Left hindlimb (tissue), 1 donor: ENCODE measurements at regions not wholly inside any gene's neighbourhood (a gene's known extent, or its start where the extent isn't known, plus 50 kb on each side); places are given as distances from the start of the nearest gene placed in this dataset.
"Not testable (repeated sequence)": the region's sequence is repeated elsewhere in the genome, so short reads cannot be mapped to it uniquely, and the experiment has no call there.

Source experiments
- DNase-seq: peaks from one replicate; pipeline ENCODE4 v3.0.0-alpha.2; 2018

- no peak for DNase-seq
These were observed 113.8 kb upstream of the LRPAP1 start for GRCh38 chr4:3645711-3646679.

DNA sequence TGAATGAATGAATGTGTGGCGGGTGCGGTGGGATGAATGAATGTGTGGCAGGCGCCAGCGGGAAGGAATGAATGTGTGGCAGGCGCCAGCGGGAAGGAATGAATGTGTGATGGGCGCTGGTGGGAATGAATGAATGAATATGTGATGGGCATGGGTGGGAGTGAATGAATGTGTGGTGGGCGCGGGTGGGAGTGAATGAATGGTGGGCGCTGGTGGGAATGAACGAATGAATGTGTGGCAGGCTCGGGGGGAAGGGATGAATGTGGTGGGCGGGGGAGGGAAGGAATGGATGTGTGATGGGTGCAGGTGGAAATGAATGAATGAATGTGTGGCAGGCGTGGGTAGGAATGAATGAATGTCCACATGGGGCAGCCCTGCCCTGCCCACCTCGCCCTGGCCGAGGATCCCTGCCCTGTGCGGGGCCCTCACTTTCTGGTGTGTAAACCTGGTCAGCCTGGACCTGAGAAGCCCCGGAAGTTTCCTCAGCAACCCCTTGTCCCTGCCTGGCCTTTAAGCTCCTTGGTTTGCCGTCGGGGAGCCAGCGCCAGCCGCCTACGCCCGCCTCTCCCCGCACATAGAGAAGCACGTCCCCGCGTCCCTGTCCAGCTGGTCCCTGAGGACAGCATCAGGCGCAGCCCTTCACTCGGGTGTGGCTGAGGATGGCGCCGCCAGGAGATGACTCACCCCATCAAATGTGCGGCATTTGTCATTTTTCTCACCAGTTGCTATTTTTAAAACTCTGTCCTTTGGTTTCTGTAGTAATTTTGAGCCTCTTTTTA, 112.8 kb upstream of the LRPAP1 start:
- no peak for DNase-seq

- DNase-seq, result no peak
These were observed 111.6 kb upstream of the LRPAP1 start for GRCh38 chr4:3643518-3644433.

- DNase-seq, result no peak
These were observed 110.7 kb upstream of the LRPAP1 start for GRCh38 chr4:3642806-3643517.

- DNase-seq, result no peak
These were observed 109.9 kb upstream of the LRPAP1 start for GRCh38 chr4:3642056-3642630.

GRCh38 chr4:3641501-3641900, 109.3 kb upstream of the LRPAP1 start:
- no peak for DNase-seq

DNA sequence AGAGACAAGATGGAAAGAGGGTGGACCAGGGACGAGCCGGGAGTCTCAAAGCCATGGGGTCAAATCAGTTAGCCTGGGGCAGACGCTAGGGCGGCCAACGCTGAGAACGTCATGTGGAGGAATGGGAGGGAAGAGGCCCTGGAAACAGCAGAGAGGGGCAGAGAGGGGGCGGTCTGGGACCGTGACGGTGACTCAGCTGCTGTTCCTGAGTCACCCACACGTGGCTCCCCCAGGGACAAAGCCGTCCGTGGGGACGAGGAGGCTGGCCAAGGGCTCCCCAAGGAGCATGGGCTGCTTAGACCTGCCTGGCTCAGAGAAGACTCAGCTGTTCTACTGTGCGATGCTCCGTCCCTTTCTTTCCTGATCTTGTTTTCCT, 108.4 kb upstream of the LRPAP1 start:
- no peak for DNase-seq

- DNase-seq, result no peak
These were observed 107.7 kb upstream of the LRPAP1 start for GRCh38 chr4:3639613-3640586.

DNA sequence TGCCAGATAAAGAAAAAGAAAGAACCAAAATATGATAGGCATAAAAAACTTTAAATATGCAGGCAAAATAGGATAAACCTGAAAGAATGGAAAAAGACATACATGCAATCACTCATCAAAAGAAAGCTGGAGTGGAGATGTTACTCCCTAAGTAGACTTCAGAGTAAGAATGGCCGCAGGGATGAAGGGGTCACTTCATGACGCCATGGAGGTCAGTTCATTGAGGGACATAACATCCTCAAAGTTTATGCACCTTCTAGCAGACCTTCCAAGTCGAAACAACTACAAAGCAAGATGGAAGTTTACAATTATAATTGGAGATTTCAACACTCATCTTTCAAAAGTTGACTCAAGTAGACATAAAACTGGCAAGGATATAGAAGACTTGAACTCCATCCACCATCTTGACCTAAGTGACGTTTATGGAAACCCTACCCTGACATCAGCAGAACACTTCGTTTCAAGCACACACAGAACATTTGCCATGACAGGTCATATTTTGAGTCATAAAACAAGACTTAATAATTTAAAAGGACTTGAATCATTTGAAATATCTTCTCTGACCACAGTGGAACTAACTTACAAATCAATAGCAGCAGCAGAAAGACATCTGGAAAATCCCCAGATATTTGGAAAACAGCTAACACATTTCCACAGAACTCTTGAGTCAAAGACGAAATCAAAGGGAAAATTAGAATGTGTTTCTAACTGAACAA, 106.0 kb upstream of the LRPAP1 start:
- DNase-seq, result no peak

DNA sequence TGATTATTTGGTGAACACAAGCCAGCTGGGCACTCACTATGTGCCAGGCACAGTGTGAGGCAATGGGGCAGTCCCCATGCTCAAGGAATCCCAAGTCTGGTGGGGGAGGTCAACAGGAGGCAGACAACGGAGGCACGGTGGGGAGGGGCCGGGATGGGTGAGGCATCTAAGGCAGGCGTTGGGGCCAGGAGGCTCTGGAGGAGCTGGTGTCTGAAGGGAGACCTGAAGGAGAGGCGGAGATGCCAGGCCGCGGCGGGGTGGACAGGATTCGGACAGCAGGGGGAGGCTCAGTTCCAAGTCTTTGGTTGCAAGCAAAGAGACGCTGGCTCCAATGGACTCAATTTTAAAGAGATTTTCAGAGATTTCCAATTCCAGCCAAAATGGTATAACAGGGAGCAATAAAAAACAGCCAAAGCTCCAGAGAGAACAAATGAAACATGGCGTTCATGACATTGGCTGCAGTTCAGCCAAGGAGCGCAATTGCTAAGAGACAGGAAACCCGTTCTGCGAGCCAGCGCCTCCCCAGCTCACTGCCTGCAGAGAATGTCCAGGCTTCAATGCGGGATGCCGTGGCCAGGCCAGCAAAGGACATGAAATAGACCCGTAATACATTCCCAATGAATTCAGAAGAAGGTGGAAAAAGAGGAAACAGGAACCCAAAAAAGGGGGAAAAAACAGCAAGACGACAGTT, 105.2 kb upstream of the LRPAP1 start:
- DNase-seq, result no peak

DNA sequence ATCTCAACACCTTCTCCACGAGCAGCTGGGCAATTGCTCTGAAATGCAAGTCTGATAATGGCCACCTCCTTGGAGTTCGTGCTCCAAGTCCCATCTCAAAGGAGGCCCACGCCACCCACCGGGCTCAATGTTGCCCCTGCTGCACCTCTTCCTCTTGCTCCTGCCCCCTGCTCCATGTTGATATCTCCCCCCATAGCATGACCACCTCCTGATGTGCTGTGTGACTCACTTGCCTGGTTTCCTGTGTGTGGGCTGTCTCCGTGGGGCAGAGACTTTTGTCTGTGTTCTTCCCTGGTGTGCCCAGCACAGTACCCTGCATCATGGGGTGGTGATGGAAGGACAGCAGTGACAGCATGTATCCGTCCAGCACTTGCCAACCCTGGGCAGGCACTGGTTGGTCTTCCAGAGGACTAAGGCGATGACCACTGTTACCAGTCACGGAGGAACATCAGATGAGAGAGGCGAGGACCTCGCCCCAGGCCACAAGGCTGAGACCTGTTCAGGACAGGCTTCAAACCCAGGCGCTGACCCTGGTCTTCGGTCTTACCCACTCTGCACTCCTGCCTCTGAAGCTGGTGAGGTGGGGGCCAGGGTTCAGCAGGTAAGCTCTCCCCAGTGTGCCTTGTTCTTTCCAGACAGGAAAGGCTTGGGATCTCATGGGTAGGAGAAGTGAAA, 104.6 kb upstream of the LRPAP1 start:
- DNase-seq, result no peak

GRCh38 chr4:3636020-3636419, 103.8 kb upstream of the LRPAP1 start:
- not testable (repeated sequence) for DNase-seq

- no peak for DNase-seq
These were observed 102.9 kb upstream of the LRPAP1 start for GRCh38 chr4:3634894-3635820.

GRCh38 chr4:3634281-3634857, 102.1 kb upstream of the LRPAP1 start:
- DNase-seq, result no peak

DNA sequence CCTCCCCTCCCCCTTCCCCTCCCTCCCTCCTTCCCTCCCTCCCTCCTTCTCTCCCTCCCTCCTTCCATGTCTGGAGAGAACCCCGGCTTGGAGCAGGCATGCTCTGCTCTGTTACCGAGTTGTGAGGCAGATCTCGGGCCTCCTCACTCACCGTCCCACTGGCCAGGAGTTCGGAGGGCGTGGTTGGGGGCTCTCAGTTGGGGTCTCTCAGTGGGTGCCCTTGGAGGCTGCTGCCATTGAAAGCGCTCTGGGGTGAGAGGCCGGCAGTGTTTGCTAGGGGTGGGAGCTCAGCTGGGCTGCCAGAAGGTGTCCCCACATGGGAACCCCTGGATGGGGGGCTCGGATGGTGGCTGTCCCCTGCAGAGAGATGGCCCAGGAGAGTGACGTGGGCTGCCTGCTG, 101.1 kb upstream of the LRPAP1 start:
- DNase-seq, result not testable (repeated sequence)

DNA sequence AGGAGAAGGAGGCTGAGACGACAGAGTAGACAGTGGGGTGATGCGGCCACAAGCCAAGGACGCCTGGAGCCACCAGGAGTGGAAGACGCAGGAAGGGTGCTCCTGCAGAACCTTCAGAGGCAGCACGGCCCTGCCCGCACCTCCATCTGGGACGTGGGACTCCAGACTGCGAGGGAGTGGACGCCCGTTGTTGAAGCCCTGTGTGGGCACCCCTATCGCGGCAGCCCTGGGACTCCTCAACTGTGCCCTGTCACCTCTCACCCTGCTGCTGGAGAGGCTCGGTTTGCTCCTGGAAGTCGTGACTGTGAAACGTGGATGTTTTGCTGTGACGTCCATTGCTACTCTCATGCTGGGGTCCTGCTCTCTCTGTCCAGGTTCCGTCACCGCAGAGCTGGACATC, 100.6 kb upstream of the LRPAP1 start:
- DNase-seq, result not testable (repeated sequence)
